ENCODE measurements at regions not wholly inside any gene's neighbourhood (a gene's known extent, or its start where the extent isn't known, plus 50 kb on each side); places are given as distances from the start of the nearest gene placed in this dataset.

- no peak overlapping the region for H3K4me2 ChIP-seq (ENCODE audit: low read length)
Observed at GRCh38 chr16:47965439-47965838, 190.4 kb downstream of the ABCC12 start.

DNA sequence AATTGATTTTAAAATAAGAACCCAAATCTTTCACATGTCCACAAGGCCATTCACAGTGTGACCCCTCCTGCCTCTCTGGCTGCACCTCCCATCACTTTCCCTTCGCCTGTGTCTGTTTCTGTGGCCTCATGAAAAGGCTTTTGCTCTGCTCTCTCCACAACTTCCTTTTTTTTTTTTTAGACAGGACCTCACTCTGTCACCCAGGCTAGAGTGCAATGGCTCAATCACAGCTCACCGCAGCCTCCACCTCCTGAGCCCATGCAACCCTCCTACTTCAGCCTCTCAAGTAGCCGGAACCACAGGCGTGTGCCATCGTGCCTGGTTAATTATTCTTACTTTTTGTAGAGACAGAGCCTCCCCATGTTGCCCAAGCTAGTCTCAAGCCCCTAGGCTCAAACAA, 197.1 kb downstream of the ABCC12 start:
- Histone ChIP-seq H3K9ac (ENCODE audit: low read depth, low read length) (no peak overlapping the region), H3K9me3 (replicated peaks; ENCODE audit: low read length) (no peaks in the 10 kb centered on the region), H3K4me2 (ENCODE audit: low read length) (no peak overlapping the region), H3K36me3 (ENCODE audit: insufficient read depth, low read length) (no peaks in the 10 kb centered on the region), H3K4me1 (ENCODE audit: control insufficient read depth, insufficient read depth, low read length) (no peaks in the 10 kb centered on the region), H3K4me3 (ENCODE audit: low read length) (no peak overlapping the region), H3K27me3 (ENCODE audit: control insufficient read depth, insufficient read depth, low read length) (peaks cover 18% of the 10 kb centered on the region)

More at GRCh38 chr16:47965439-47965838, 190.4 kb downstream of the ABCC12 start:
- H3K27me3 ChIP-seq (ENCODE audit: control insufficient read depth, insufficient read depth, low read length), result peaks cover 15% of the 10 kb centered on the region
- H3K36me3 ChIP-seq (ENCODE audit: insufficient read depth, low read length), result no peaks in the 10 kb centered on the region
- no peaks in the 10 kb centered on the region for H3K9me3 ChIP-seq (replicated peaks; ENCODE audit: low read length)
- no peak overlapping the region for H3K9ac ChIP-seq (ENCODE audit: low read depth, low read length)
- H3K4me1 ChIP-seq (ENCODE audit: control insufficient read depth, insufficient read depth, low read length), result no peaks in the 10 kb centered on the region
- H3K4me3 ChIP-seq (ENCODE audit: low read length), result no peak overlapping the region

DNA sequence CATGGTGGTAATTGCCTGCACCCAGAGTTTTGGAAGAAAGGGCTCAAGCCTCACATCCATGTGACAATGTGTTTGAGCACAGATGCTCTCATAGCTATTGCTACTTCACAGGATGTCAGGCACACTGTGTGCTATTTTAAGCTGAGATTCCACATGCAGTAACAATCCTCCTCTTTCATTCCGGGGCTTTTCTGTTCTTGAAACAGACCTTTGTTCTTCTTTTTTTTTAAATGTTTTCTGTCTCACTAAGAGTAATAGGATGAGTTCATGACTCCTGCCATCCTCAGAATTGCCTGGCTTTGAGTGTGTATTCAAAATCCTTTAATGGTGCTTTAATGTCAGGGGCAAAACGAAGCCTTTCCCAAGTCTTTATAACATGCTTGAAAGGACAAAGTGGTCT, 198.9 kb downstream of the ABCC12 start:
- H3K9me3 ChIP-seq (replicated peaks; ENCODE audit: low read length), result no peaks in the 10 kb centered on the region
- no peaks in the 10 kb centered on the region for H3K36me3 ChIP-seq (ENCODE audit: insufficient read depth, low read length)
- no peaks in the 10 kb centered on the region for H3K4me1 ChIP-seq (ENCODE audit: control insufficient read depth, insufficient read depth, low read length)
- no peak overlapping the region for H3K4me2 ChIP-seq (ENCODE audit: low read length)
- H3K9ac ChIP-seq (ENCODE audit: low read depth, low read length), result no peak overlapping the region
- peaks cover 14% of the 10 kb centered on the region for H3K27me3 ChIP-seq (ENCODE audit: control insufficient read depth, insufficient read depth, low read length)
- no peak overlapping the region for H3K4me3 ChIP-seq (ENCODE audit: low read length)

DNA sequence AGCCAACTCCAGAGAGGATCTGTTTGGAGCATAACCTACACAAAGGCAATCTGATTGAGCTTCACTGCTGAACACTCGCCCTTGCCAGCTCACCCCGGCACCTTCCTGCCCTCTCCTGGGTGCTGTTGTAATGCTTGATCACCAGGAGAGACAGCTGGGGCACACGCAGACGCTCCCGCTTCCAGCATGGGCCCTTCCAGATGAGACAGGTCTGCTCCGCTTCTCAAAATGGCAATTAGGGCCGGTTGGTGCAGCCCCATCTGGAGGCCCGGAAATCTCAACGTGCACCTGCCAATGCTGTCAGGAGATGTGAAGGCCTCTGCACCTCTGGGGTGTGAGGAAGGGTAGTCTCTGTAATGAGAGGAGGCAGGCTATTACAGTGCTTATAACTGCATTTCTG, 206.1 kb downstream of the ABCC12 start:
- Histone ChIP-seq H3K4me1 (ENCODE audit: control insufficient read depth, insufficient read depth, low read length) (no peaks in the 10 kb centered on the region), H3K9ac (ENCODE audit: low read depth, low read length) (no peak overlapping the region), H3K4me2 (ENCODE audit: low read length) (no peak overlapping the region), H3K27me3 (ENCODE audit: control insufficient read depth, insufficient read depth, low read length) (no peaks in the 10 kb centered on the region), H3K4me3 (ENCODE audit: low read length) (no peak overlapping the region), H3K36me3 (ENCODE audit: insufficient read depth, low read length) (no peaks in the 10 kb centered on the region), H3K9me3 (replicated peaks; ENCODE audit: low read length) (no peaks in the 10 kb centered on the region)

- Histone ChIP-seq H3K9ac (ENCODE audit: low read depth, low read length) (no peak overlapping the region), H3K9me3 (replicated peaks; ENCODE audit: low read length) (no peaks in the 10 kb centered on the region), H3K27me3 (ENCODE audit: control insufficient read depth, insufficient read depth, low read length) (no peaks in the 10 kb centered on the region), H3K4me1 (ENCODE audit: control insufficient read depth, insufficient read depth, low read length) (no peaks in the 10 kb centered on the region), H3K4me3 (ENCODE audit: low read length) (no peak overlapping the region), H3K4me2 (ENCODE audit: low read length) (no peak overlapping the region), H3K36me3 (ENCODE audit: insufficient read depth, low read length) (no peaks in the 10 kb centered on the region)
Observed at GRCh38 chr16:47949276-47949675, 206.5 kb downstream of the ABCC12 start.

DNA sequence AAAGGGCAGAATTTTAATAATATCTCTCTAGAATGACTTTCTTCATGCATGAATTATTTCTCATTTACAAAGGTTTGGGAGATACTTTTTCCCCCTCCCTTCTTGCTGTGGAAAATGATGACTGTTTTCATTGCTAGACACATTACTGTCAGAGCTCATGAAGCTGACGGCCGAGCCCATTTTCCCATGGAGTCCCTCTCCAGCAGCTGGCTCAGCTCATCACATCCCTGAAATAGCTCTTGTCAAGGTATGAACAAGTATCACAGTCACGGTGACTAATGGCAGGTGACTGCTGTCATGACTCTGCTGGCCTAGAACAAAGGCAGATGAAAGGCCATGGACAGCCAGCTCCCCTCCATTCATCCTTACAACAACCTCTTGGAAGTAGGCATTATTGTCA, 208.1 kb downstream of the ABCC12 start:
- Histone ChIP-seq H3K36me3 (ENCODE audit: insufficient read depth, low read length) (no peaks in the 10 kb centered on the region), H3K4me2 (ENCODE audit: low read length) (no peak overlapping the region), H3K9me3 (replicated peaks; ENCODE audit: low read length) (no peaks in the 10 kb centered on the region), H3K4me1 (ENCODE audit: control insufficient read depth, insufficient read depth, low read length) (no peaks in the 10 kb centered on the region), H3K27me3 (ENCODE audit: control insufficient read depth, insufficient read depth, low read length) (peaks cover 6% of the 10 kb centered on the region), H3K9ac (ENCODE audit: low read depth, low read length) (no peak overlapping the region), H3K4me3 (ENCODE audit: low read length) (no peak overlapping the region)

GRCh38 chr16:47946092-47946491, 209.7 kb downstream of the ABCC12 start:
- Histone ChIP-seq H3K27me3 (ENCODE audit: control insufficient read depth, insufficient read depth, low read length) (peaks cover 6% of the 10 kb centered on the region), H3K4me1 (ENCODE audit: control insufficient read depth, insufficient read depth, low read length) (no peaks in the 10 kb centered on the region), H3K36me3 (ENCODE audit: insufficient read depth, low read length) (no peaks in the 10 kb centered on the region), H3K9ac (ENCODE audit: low read depth, low read length) (no peak overlapping the region), H3K9me3 (replicated peaks; ENCODE audit: low read length) (no peaks in the 10 kb centered on the region), H3K4me2 (ENCODE audit: low read length) (no peak overlapping the region), H3K4me3 (ENCODE audit: low read length) (no peak overlapping the region)

- Histone ChIP-seq H3K4me3 (ENCODE audit: low read length) (no peak overlapping the region), H3K9me3 (replicated peaks; ENCODE audit: low read length) (no peaks in the 10 kb centered on the region), H3K27me3 (ENCODE audit: control insufficient read depth, insufficient read depth, low read length) (peaks cover 6% of the 10 kb centered on the region), H3K9ac (ENCODE audit: low read depth, low read length) (no peak overlapping the region), H3K36me3 (ENCODE audit: insufficient read depth, low read length) (no peaks in the 10 kb centered on the region), H3K4me1 (ENCODE audit: control insufficient read depth, insufficient read depth, low read length) (no peaks in the 10 kb centered on the region), H3K4me2 (ENCODE audit: low read length) (no peak overlapping the region)
Observed at GRCh38 chr16:47944589-47944988, 211.2 kb downstream of the ABCC12 start.

- peaks cover 10% of the 10 kb centered on the region for H3K27me3 ChIP-seq (ENCODE audit: control insufficient read depth, insufficient read depth, low read length)
- H3K4me1 ChIP-seq (ENCODE audit: control insufficient read depth, insufficient read depth, low read length), result no peaks in the 10 kb centered on the region
- H3K36me3 ChIP-seq (ENCODE audit: insufficient read depth, low read length), result no peaks in the 10 kb centered on the region
- no peak overlapping the region for H3K4me3 ChIP-seq (ENCODE audit: low read length)
- H3K4me2 ChIP-seq (ENCODE audit: low read length), result no peak overlapping the region
- H3K9ac ChIP-seq (ENCODE audit: low read depth, low read length), result no peak overlapping the region
- no peaks in the 10 kb centered on the region for H3K9me3 ChIP-seq (replicated peaks; ENCODE audit: low read length)
Observed at GRCh38 chr16:47943235-47943634, 212.6 kb downstream of the ABCC12 start.

GRCh38 chr16:47940466-47940865, 215.3 kb downstream of the ABCC12 start:
- no peak overlapping the region for H3K4me3 ChIP-seq (ENCODE audit: low read length)
- H3K4me2 ChIP-seq (ENCODE audit: low read length), result no peak overlapping the region
- no peaks in the 10 kb centered on the region for H3K4me1 ChIP-seq (ENCODE audit: control insufficient read depth, insufficient read depth, low read length)
- H3K36me3 ChIP-seq (ENCODE audit: insufficient read depth, low read length), result no peaks in the 10 kb centered on the region
- H3K27me3 ChIP-seq (ENCODE audit: control insufficient read depth, insufficient read depth, low read length), result peaks cover 10% of the 10 kb centered on the region
- no peaks in the 10 kb centered on the region for H3K9me3 ChIP-seq (replicated peaks; ENCODE audit: low read length)
- no peak overlapping the region for H3K9ac ChIP-seq (ENCODE audit: low read depth, low read length)

DNA sequence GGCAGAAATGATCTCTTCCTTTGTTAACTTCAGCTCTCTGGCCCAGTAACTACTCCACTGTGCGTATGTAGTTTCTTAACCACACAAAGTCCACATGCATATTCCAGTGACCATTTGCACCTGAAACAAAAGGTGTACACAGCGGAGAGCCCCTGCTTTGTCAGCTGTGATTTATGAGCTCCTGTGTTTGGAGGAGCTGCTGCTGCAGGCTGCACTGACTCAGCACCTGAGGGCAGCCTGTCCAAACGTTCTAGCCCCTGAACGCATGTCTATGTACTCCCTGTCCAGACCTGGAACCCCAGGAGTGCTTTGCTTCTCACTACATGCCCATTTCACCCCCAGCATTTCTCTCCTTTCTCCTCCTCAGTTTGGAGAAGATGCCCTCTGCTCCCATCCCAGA, 216.1 kb downstream of the ABCC12 start:
- no peaks in the 10 kb centered on the region for H3K4me1 ChIP-seq (ENCODE audit: control insufficient read depth, insufficient read depth, low read length)
- H3K27me3 ChIP-seq (ENCODE audit: control insufficient read depth, insufficient read depth, low read length), result peaks cover 10% of the 10 kb centered on the region
- H3K9me3 ChIP-seq (replicated peaks; ENCODE audit: low read length), result no peaks in the 10 kb centered on the region
- H3K36me3 ChIP-seq (ENCODE audit: insufficient read depth, low read length), result no peaks in the 10 kb centered on the region
- no peak overlapping the region for H3K4me2 ChIP-seq (ENCODE audit: low read length)
- H3K4me3 ChIP-seq (ENCODE audit: low read length), result no peak overlapping the region
- no peak overlapping the region for H3K9ac ChIP-seq (ENCODE audit: low read depth, low read length)

DNA sequence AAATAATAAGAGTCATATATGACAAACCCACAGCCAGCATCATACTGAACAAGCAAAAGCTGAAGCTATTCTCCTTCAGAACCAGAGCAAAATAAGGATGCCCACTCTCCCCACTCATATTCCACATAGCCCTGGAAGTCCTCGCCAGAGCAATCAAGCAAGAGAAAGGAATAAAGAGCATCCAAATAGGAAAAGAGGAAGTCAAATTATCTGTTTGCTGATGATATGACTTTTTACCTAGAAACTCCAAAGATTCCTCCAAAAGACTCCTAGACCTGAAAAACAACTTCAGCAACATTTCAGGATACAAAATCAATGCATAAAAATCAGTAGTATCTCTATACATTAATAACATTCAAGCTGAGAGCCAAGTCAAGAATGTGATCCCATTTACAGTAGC, 217.5 kb downstream of the ABCC12 start:
- no peak overlapping the region for H3K4me2 ChIP-seq (ENCODE audit: low read length)
- H3K4me3 ChIP-seq (ENCODE audit: low read length), result no peak overlapping the region
- no peaks in the 10 kb centered on the region for H3K9me3 ChIP-seq (replicated peaks; ENCODE audit: low read length)
- no peak overlapping the region for H3K9ac ChIP-seq (ENCODE audit: low read depth, low read length)
- H3K36me3 ChIP-seq (ENCODE audit: insufficient read depth, low read length), result no peaks in the 10 kb centered on the region
- no peaks in the 10 kb centered on the region for H3K4me1 ChIP-seq (ENCODE audit: control insufficient read depth, insufficient read depth, low read length)
- H3K27me3 ChIP-seq (ENCODE audit: control insufficient read depth, insufficient read depth, low read length), result peaks cover 9% of the 10 kb centered on the region

Measured in skeletal muscle satellite cell (primary cell).